ENCODE measurements at regions not wholly inside any gene's neighbourhood (a gene's known extent, or its start where the extent isn't known, plus 50 kb on each side); places are given as distances from the start of the nearest gene placed in this dataset.

GRCh38 chr2:14053105-14053504 lies 579.4 kb upstream of the LRATD1 start:
- Histone ChIP-seq H3K27ac (no peak overlapping the region), H3K4me3 (no peak overlapping the region), H3K4me1 (no peaks in the 10 kb centered on the region), H3K9ac (no peak overlapping the region), H3K79me2 (ENCODE audit: low read depth) (no peaks in the 10 kb centered on the region), H2AFZ (replicated peaks) (no peak overlapping the region), H3K27me3 (no peaks in the 10 kb centered on the region), H4K20me1 (ENCODE audit: low read depth) (no peaks in the 10 kb centered on the region), H3K4me2 (no peak overlapping the region), H3F3A (ENCODE audit: low read depth) (no peaks in the 10 kb centered on the region), H3K9me3 (ENCODE audit: low read depth) (no peaks in the 10 kb centered on the region), H3K36me3 (no peaks in the 10 kb centered on the region)
- Mint-ChIP-seq H3K4me1 (no peaks in the 10 kb centered on the region), H3K27ac (no peak overlapping the region), H3K9me3 (no peaks in the 10 kb centered on the region), H3K36me3 (no peaks in the 10 kb centered on the region), H3K4me3 (no peak overlapping the region), H3K27me3 (ENCODE audit: insufficient read depth, low read depth) (peaks cover 6% of the 10 kb centered on the region)
- TF ChIP-seq CTCF (IDR thresholded peaks at IDR 0.05) = no peak
- TF ChIP-seq EZH2phosphoT487 (IDR thresholded peaks at IDR 0.05) = no peak
- TF ChIP-seq EZH2 (IDR thresholded peaks at IDR 0.05) = no peak
- no peak for DNase-seq (ENCODE audit: low spot score)

GRCh38 chr2:14064346-14064745 lies 568.2 kb upstream of the LRATD1 start:
- no peaks in the 10 kb centered on the region for H3K79me2 ChIP-seq (ENCODE audit: low read depth)
- Mint-ChIP-seq H3K27ac (no peak overlapping the region), H3K36me3 (no peaks in the 10 kb centered on the region)

GRCh38 chr2:14072338-14072737 lies 560.2 kb upstream of the LRATD1 start:
- H3K36me3 ChIP-seq = no peaks in the 10 kb centered on the region
- Mint-ChIP-seq H3K4me1 (no peaks in the 10 kb centered on the region), H3K4me3 (no peak overlapping the region), H3K27me3 (ENCODE audit: insufficient read depth, low read depth) (peaks cover 2% of the 10 kb centered on the region), H3K27ac (no peak overlapping the region), H3K9me3 (no peaks in the 10 kb centered on the region), H3K36me3 (no peaks in the 10 kb centered on the region)
- no peaks in the 10 kb centered on the region for H3F3A ChIP-seq (ENCODE audit: low read depth)
- peaks cover 3% of the 10 kb centered on the region for H3K4me1 ChIP-seq
- DNase-seq (ENCODE audit: low spot score) = no peak
- H3K4me3 ChIP-seq = no peak overlapping the region
- H4K20me1 ChIP-seq (ENCODE audit: low read depth) = no peaks in the 10 kb centered on the region
- H3K27me3 ChIP-seq = no peaks in the 10 kb centered on the region
- no peaks in the 10 kb centered on the region for H3K79me2 ChIP-seq (ENCODE audit: low read depth)
- no peak overlapping the region for H3K27ac ChIP-seq
- H3K9me3 ChIP-seq (ENCODE audit: low read depth) = no peaks in the 10 kb centered on the region
- H3K4me2 ChIP-seq = no peak overlapping the region
- no peak overlapping the region for H2AFZ ChIP-seq (replicated peaks)
- no peak for TF ChIP-seq CTCF (IDR thresholded peaks at IDR 0.05)
- no peak for TF ChIP-seq EZH2 (IDR thresholded peaks at IDR 0.05)
- TF ChIP-seq EZH2phosphoT487 (IDR thresholded peaks at IDR 0.05) = no peak
- no peak overlapping the region for H3K9ac ChIP-seq

More at GRCh38 chr2:14064346-14064745, 568.2 kb upstream of the LRATD1 start:
- Histone ChIP-seq H3K36me3 (no peaks in the 10 kb centered on the region), H3K27ac (no peak overlapping the region), H2AFZ (replicated peaks) (no peak overlapping the region), H3F3A (ENCODE audit: low read depth) (no peaks in the 10 kb centered on the region), H4K20me1 (ENCODE audit: low read depth) (no peaks in the 10 kb centered on the region), H3K9me3 (ENCODE audit: low read depth) (no peaks in the 10 kb centered on the region), H3K9ac (no peak overlapping the region), H3K27me3 (no peaks in the 10 kb centered on the region), H3K4me1 (no peaks in the 10 kb centered on the region), H3K4me3 (no peak overlapping the region), H3K4me2 (no peak overlapping the region)
- Mint-ChIP-seq H3K4me1 (no peaks in the 10 kb centered on the region), H3K9me3 (no peaks in the 10 kb centered on the region), H3K4me3 (no peak overlapping the region), H3K27me3 (ENCODE audit: insufficient read depth, low read depth) (no peaks in the 10 kb centered on the region)
- DNase-seq (ENCODE audit: low spot score) = no peak
- TF ChIP-seq CTCF (IDR thresholded peaks at IDR 0.05) = no peak
- TF ChIP-seq EZH2 (IDR thresholded peaks at IDR 0.05) = no peak
- no peak for TF ChIP-seq EZH2phosphoT487 (IDR thresholded peaks at IDR 0.05)
